ENCODE measurements at regions not wholly inside any gene's neighbourhood (a gene's known extent, or its start where the extent isn't known, plus 50 kb on each side); places are given as distances from the start of the nearest gene placed in this dataset.

GRCh38 chr1:232346844-232347243 is 283.1 kb downstream of the SIPA1L2 start:
- Histone ChIP-seq H2BK120ac (ENCODE audit: low read depth, low read length) (no peak overlapping the region), H4K91ac (ENCODE audit: insufficient read depth, low read depth, low read length) (no peak overlapping the region), H3K27ac (ENCODE audit: insufficient read depth, low read length) (no peak overlapping the region), H2AK9ac (replicated peaks; ENCODE audit: low read depth, low read length, poor library complexity) (no peak overlapping the region), H3K27me3 (ENCODE audit: control insufficient read depth, insufficient read depth, low read length) (peaks cover 2% of the 10 kb centered on the region; the same call in 1 of the 2 replicates), H4K5ac (ENCODE audit: low read depth, low read length) (no peak overlapping the region), H3K4me3 (ENCODE audit: insufficient read depth, low read depth, low read length) (no peak overlapping the region), H3K9me1 (ENCODE audit: insufficient read depth, low read length) (no peaks in the 10 kb centered on the region), H3K18ac (ENCODE audit: low read depth, low read length) (no peak overlapping the region), H2AK5ac (ENCODE audit: low read depth, low read length) (no peak overlapping the region), H3K79me1 (ENCODE audit: low read depth in 1 of 2, low read length in 2 of 2) (no peaks in the 10 kb centered on the region), H3K23ac (ENCODE audit: low read depth, low read length) (no peak overlapping the region), H3K9ac (ENCODE audit: low read depth, low read length) (no peak overlapping the region), H3K4me2 (ENCODE audit: low read depth, low read length) (no peak overlapping the region), H3K36me3 (ENCODE audit: control insufficient read depth, insufficient read depth, low read length) (no peaks in the 10 kb centered on the region), H3K14ac (replicated peaks; ENCODE audit: low read depth, low read length) (no peak overlapping the region), H3K4ac (ENCODE audit: low read depth, low read length) (no peak overlapping the region), H3K56ac (ENCODE audit: extremely low read depth, insufficient read depth, low read length) (no peak overlapping the region), H3K9me3 (ENCODE audit: control insufficient read depth, insufficient read depth, low read length) (peaks cover 2% of the 10 kb centered on the region; the same call in 1 of the 2 replicates), H2BK5ac (ENCODE audit: low read depth, low read length, poor library complexity, severe bottlenecking) (no peak overlapping the region), H2BK15ac (ENCODE audit: low read depth, low read length) (no peak overlapping the region), H4K20me1 (ENCODE audit: insufficient read depth, low read length) (no peaks in the 10 kb centered on the region), H2AFZ (replicated peaks; ENCODE audit: low read length, poor library complexity) (no peak overlapping the region), H4K8ac (ENCODE audit: low read depth in 2 of 2, low read length in 2 of 2) (no peak overlapping the region), H3K4me1 (ENCODE audit: control insufficient read depth, insufficient read depth, low read length) (no peaks in the 10 kb centered on the region), H2BK20ac (ENCODE audit: low read depth, low read length) (no peak overlapping the region)
- ATAC-seq (ENCODE audit: low read depth) = no peak
- TF ChIP-seq, protein P1, sequence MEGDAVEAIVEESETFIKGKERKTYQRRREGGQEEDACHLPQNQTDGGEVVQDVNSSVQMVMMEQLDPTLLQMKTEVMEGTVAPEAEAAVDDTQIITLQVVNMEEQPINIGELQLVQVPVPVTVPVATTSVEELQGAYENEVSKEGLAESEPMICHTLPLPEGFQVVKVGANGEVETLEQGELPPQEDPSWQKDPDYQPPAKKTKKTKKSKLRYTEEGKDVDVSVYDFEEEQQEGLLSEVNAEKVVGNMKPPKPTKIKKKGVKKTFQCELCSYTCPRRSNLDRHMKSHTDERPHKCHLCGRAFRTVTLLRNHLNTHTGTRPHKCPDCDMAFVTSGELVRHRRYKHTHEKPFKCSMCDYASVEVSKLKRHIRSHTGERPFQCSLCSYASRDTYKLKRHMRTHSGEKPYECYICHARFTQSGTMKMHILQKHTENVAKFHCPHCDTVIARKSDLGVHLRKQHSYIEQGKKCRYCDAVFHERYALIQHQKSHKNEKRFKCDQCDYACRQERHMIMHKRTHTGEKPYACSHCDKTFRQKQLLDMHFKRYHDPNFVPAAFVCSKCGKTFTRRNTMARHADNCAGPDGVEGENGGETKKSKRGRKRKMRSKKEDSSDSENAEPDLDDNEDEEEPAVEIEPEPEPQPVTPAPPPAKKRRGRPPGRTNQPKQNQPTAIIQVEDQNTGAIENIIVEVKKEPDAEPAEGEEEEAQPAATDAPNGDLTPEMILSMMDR (conservative IDR thresholded peaks at IDR 0.05; ENCODE audit: low read depth, low read length) = no peak
- no peak for TF ChIP-seq NFE2L2 (IDR thresholded peaks at IDR 0.05; ENCODE audit: low read depth, low read length)
- no peak for TF ChIP-seq FOS (IDR thresholded peaks at IDR 0.05; ENCODE audit: low read depth, low read length)
- TF ChIP-seq, protein P2, sequence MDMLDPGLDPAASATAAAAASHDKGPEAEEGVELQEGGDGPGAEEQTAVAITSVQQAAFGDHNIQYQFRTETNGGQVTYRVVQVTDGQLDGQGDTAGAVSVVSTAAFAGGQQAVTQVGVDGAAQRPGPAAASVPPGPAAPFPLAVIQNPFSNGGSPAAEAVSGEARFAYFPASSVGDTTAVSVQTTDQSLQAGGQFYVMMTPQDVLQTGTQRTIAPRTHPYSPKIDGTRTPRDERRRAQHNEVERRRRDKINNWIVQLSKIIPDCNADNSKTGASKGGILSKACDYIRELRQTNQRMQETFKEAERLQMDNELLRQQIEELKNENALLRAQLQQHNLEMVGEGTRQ (IDR thresholded peaks at IDR 0.05; ENCODE audit: low read depth, low read length) = no peak
- TF ChIP-seq RCOR1 (IDR thresholded peaks at IDR 0.05; ENCODE audit: insufficient replicate concordance, low read length) = no peak
- no peak for TF ChIP-seq MAZ (IDR thresholded peaks at IDR 0.05; ENCODE audit: borderline replicate concordance, low read depth, low read length)
- TF ChIP-seq MXI1 (IDR thresholded peaks at IDR 0.05; ENCODE audit: borderline replicate concordance, low read depth, low read length) = no peak
- TF ChIP-seq RAD21 (IDR thresholded peaks at IDR 0.05; ENCODE audit: low read length) = no peak
- TF ChIP-seq, protein P3, sequence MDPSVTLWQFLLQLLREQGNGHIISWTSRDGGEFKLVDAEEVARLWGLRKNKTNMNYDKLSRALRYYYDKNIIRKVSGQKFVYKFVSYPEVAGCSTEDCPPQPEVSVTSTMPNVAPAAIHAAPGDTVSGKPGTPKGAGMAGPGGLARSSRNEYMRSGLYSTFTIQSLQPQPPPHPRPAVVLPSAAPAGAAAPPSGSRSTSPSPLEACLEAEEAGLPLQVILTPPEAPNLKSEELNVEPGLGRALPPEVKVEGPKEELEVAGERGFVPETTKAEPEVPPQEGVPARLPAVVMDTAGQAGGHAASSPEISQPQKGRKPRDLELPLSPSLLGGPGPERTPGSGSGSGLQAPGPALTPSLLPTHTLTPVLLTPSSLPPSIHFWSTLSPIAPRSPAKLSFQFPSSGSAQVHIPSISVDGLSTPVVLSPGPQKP (IDR thresholded peaks at IDR 0.05; ENCODE audit: borderline replicate concordance, low read depth, low read length) = no peak
- no peak for TF ChIP-seq CEBPB (IDR thresholded peaks at IDR 0.05; ENCODE audit: low read depth, low read length)
- TF ChIP-seq POLR2A (IDR thresholded peaks at IDR 0.05; ENCODE audit: low read depth, low read length) = no peak
- TF ChIP-seq CHD1 (IDR thresholded peaks at IDR 0.05; ENCODE audit: low read depth, low read length) = no peak
- no peak for TF ChIP-seq RFX5 (IDR thresholded peaks at IDR 0.05; ENCODE audit: low read depth, low read length)
- TF ChIP-seq MAFK (IDR thresholded peaks at IDR 0.05; ENCODE audit: low read depth, low read length) = no peak
- TF ChIP-seq BHLHE40 (IDR thresholded peaks at IDR 0.05; ENCODE audit: low read depth, low read length) = no peak
- TF ChIP-seq SMC3 (IDR thresholded peaks at IDR 0.05; ENCODE audit: low read depth, low read length) = no peak
- dilution Hi-C loops (cut with HindIII; ENCODE audit: low sequenced_read_pairs, unreplicated experiment) = no loop called here
- ChIA-PET CTCF (no interaction called here), POLR2A (ENCODE audit: unreplicated experiment) (no interaction called here)
- intact Hi-C loops (cut with micrococcal nuclease) = no loop called here
- no peak for DNase-seq
- in situ Hi-C loops (cut with MboI; ENCODE audit: low sequenced_read_pairs) = no loop called here
- WGBS, 2 experiments (ENCODE audit: extremely low coverage in 2 of 2, insufficient read length in 1 of 2) = no CpG with 5 or more reads among the region's 1 CpG
- no TSS peak for BruUV-seq (replicated peaks)

All from IMR-90 (cell line).